GM12878 (cell line): ENCODE measurements at regions not wholly inside any gene's neighbourhood (a gene's known extent, or its start where the extent isn't known, plus 50 kb on each side); places are given as distances from the start of the nearest gene placed in this dataset.
"Not testable (repeated sequence)": the region's sequence is repeated elsewhere in the genome, so short reads cannot be mapped to it uniquely, and the experiment has no call there.

ENCODE experiments used
- ATAC-seq: fragments of 200-7000 bp; cut with Tn5 transposase; 3 replicates; pipeline ENCODE4 v1.9.1; 2020; ENCODE audit warnings: mild to moderate bottlenecking, moderate library complexity
- BruUV-seq: library from RNA; stranded (reverse); fragments of 400-500 nt; replicated peaks from 2 replicates; lab custom pipeline; 2021; lab: Mats Ljungman, UMichigan
- CTCF ChIA-PET: fragments of 300-600 bp; sonication (Branson Sonifier 250); formaldehyde crosslinking; extraction: SDS; loops from one replicate; lab custom pipeline; 2021; ENCODE audit warnings: inconsistent platforms; lab: Yijun Ruan, JAX
- POLR2A ChIA-PET: fragments of 350-600 bp; formaldehyde crosslinking; extraction: SDS; loops from one replicate; lab custom pipeline; 2021; ENCODE audit warnings: inconsistent platforms; lab: Charles Lee
- RAD21 ChIA-PET: fragments of 300-600 bp; sonication (Branson Sonifier 250); formaldehyde crosslinking; loops from one replicate; lab custom pipeline; 2023; ENCODE audit warnings: antibody characterized with exemption; ENCODE audit not compliant: unreplicated experiment; lab: Charles Lee
- SMC1A ChIA-PET: fragments of 300-600 bp; sonication (Branson Sonifier 250); formaldehyde crosslinking; loops from one replicate; lab custom pipeline; 2023; ENCODE audit not compliant: unreplicated experiment, uncharacterized antibody; lab: Charles Lee
- DNase-seq: peaks from one replicate; pipeline ENCODE4 v3.0.0-alpha.2; 2011; ENCODE audit warnings: low read depth, low spot score
- FAIRE-seq: peaks from 3 replicates; lab custom pipeline; 2011; peaks lifted over from hg19 to GRCh38; lab: Jason Lieb, UNC
- H2AFZ ChIP-seq: 2 replicates; pipeline ENCODE4 v1.6.0; 2011; ENCODE audit warnings: low read depth, low read length, control low read depth; ENCODE audit not compliant: control insufficient read depth
- H3K27ac ChIP-seq: 2 replicates; pipeline ENCODE4 v1.5.1; 2011; ENCODE audit warnings: control low read depth; ENCODE audit not compliant: control insufficient read depth, insufficient read depth
- H3K27me3 ChIP-seq, 2 experiments: replicated peaks in 1 of 2; 2 replicates each; pipeline versions ENCODE4 v1.6.0 to v1.6.1; 2011; ENCODE audit warnings: low read length in 1 of 2; ENCODE audit not compliant: control insufficient read depth in 2 of 2, insufficient read depth in 2 of 2
- H3K36me3 ChIP-seq, 2 experiments: 2 replicates each; pipeline ENCODE4 v1.5.1; 2011; ENCODE audit warnings: low read length in 1 of 2; ENCODE audit not compliant: control insufficient read depth in 2 of 2, insufficient read depth in 2 of 2
- H3K4me1 ChIP-seq: 2 replicates; pipeline ENCODE4 v1.6.1; 2011; ENCODE audit warnings: mild to moderate bottlenecking, low read length, moderate library complexity, mixed read lengths; ENCODE audit not compliant: control insufficient read depth, insufficient read depth
- H3K4me2 ChIP-seq: 2 replicates; pipeline ENCODE4 v1.6.0; 2011; ENCODE audit warnings: control low read depth; ENCODE audit not compliant: control insufficient read depth, insufficient read depth
- H3K4me3 ChIP-seq: fragments of 200-600 bp; sonication (generic); 2 replicates; pipeline ENCODE4 v1.5.1; 2016
- H3K79me2 ChIP-seq: 2 replicates; pipeline ENCODE4 v1.6.0; 2011; ENCODE audit warnings: low read length; ENCODE audit not compliant: control insufficient read depth, insufficient read depth
- H3K9ac ChIP-seq: 2 replicates; pipeline ENCODE4 v1.8.0; 2011; ENCODE audit warnings: low read length, control low read depth, mixed read lengths; ENCODE audit not compliant: control insufficient read depth, insufficient read depth
- H3K9me3 ChIP-seq: replicated peaks from 3 replicates; pipeline ENCODE4 v1.5.1; 2011; ENCODE audit warnings: mild to moderate bottlenecking, low read length; ENCODE audit not compliant: control insufficient read depth, insufficient read depth
- H4K20me1 ChIP-seq: 2 replicates; pipeline ENCODE4 v1.6.0; 2011; ENCODE audit not compliant: control insufficient read depth, insufficient read depth
- WGBS: methylation state at CpG from one replicate; pipeline ENCODE4 v1.1.6; 2016; ENCODE audit warnings: low lambda C conversion rate; ENCODE audit not compliant: insufficient replicate concordance, insufficient coverage; ENCODE audit errors: missing lambda C conversion rate; 5-methylcytosine and 5-hydroxymethylcytosine counted together
- in situ Hi-C: fragments of 300-500 bp; cut with MboI; formaldehyde crosslinking; loops from 9 replicates; pipeline ENCODE4 v1.14.3; 2018; ENCODE audit warnings: mixed read lengths
- intact Hi-C: fragments of 100-400 bp; cut with micrococcal nuclease; formaldehyde crosslinking; loops from one replicate; pipeline ENCODE4 v1.14.2; 2022; ENCODE audit not compliant: unreplicated experiment

GRCh38 chr2:87573386-87574192, 174.3 kb upstream of the PLGLB2 start:
- H3K36me3 ChIP-seq, H4K20me1 ChIP-seq, CTCF ChIA-PET, H3K9me3 ChIP-seq, H3K9ac ChIP-seq, H3K27ac ChIP-seq, intact Hi-C loops, BruUV-seq, POLR2A ChIA-PET, H3K4me3 ChIP-seq, SMC1A ChIA-PET, H2AFZ ChIP-seq, ATAC-seq, in situ Hi-C loops, RAD21 ChIA-PET, H3K27me3 ChIP-seq, H3K4me1 ChIP-seq, H3K79me2 ChIP-seq, H3K4me2 ChIP-seq, FAIRE-seq, DNase-seq: not testable (repeated sequence)
- WGBS = no CpG with 5 or more reads among the region's 14 CpGs

- DNase-seq, CTCF ChIA-PET, H3K36me3 ChIP-seq, H3K79me2 ChIP-seq, H3K4me3 ChIP-seq, H3K4me2 ChIP-seq, SMC1A ChIA-PET, H3K4me1 ChIP-seq, H3K27ac ChIP-seq, BruUV-seq, RAD21 ChIA-PET, ATAC-seq, H3K9ac ChIP-seq, FAIRE-seq, POLR2A ChIA-PET, H3K9me3 ChIP-seq, H2AFZ ChIP-seq, H4K20me1 ChIP-seq, H3K27me3 ChIP-seq, intact Hi-C loops, in situ Hi-C loops: not testable (repeated sequence)
- 68% methylated on average over 5 of the region's 10 CpGs for WGBS
Observed at GRCh38 chr2:87574193-87575119, 173.4 kb upstream of the PLGLB2 start.

GRCh38 chr2:87575138-87575537, 172.7 kb upstream of the PLGLB2 start:
- H2AFZ ChIP-seq, H3K4me2 ChIP-seq, in situ Hi-C loops, DNase-seq, H3K27ac ChIP-seq, H3K79me2 ChIP-seq, H3K27me3 ChIP-seq, H4K20me1 ChIP-seq, CTCF ChIA-PET, ATAC-seq, H3K9me3 ChIP-seq, POLR2A ChIA-PET, SMC1A ChIA-PET, H3K9ac ChIP-seq, H3K4me3 ChIP-seq, intact Hi-C loops, RAD21 ChIA-PET, H3K36me3 ChIP-seq, H3K4me1 ChIP-seq, BruUV-seq, FAIRE-seq: not testable (repeated sequence)
- WGBS = 86% methylated on average over 3 of the region's 5 CpGs
